NCI-H69 (cell line): ENCODE measurements at regions not wholly inside any gene's neighbourhood (a gene's known extent, or its start where the extent isn't known, plus 50 kb on each side); places are given as distances from the start of the nearest gene placed in this dataset.

ENCODE experiments used
- DNase-seq: peaks from one replicate; lab custom pipeline; 2025; lab: John Stamatoyannopoulos, UW

DNA sequence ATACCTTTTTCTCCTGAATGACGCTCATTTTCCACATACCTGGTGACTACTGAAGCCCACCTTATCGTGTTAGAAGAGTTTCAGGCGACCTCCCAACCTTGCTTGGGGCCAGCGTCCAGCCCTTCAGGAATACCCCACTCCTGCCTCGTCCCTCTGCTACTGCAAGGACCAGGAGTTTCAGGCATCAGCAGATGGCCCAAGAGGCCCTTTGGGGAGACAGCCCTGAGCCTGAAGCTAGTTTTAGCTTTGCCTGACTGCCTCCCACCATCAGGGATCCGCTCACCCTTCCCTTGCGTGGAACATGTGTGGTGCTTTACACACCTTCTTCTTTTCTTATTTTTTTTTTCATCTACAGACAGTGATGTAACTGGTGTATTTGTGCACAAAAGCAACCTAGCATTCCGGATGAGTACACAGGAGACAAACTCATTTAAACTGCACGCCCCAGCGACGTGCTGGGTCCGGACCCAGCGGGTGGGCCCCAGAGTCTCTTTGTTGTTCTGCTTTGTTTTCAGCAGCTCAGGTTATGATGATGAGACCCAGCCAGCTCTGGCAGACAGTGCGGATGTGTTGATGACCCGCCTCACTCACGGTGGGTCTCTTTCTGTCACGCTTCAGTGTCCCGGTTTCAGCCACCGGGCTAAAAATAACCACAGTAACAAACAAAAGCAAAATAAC, 242.4 kb downstream of the C16orf95 start:
- DNase-seq: no peak

DNA sequence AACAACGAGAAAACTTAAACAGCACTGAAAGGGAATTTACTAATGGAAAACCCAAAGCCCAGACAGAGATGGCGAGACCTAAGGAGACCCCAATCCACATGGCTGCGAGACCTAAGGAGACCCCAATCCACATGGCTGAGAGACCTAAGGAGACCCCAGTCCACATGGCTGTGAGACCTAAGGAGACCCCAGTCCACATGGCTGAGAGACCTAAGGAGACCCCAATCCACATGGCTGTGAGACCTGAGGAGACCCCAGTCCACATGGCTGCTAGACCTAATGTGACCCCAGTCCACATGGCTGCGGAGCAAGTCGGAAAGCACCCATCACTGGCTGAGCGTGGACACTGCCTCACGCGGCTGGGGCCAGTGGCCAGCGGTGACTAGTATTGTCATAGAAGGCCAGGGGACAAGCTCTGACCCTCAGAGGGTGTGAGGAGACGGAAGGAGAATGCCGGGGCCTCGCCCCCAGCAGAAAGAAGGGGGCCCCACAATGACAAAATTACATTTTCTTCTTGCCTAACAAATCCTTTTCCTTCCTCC, 241.8 kb downstream of the C16orf95 start:
- DNase-seq: no peak

DNA sequence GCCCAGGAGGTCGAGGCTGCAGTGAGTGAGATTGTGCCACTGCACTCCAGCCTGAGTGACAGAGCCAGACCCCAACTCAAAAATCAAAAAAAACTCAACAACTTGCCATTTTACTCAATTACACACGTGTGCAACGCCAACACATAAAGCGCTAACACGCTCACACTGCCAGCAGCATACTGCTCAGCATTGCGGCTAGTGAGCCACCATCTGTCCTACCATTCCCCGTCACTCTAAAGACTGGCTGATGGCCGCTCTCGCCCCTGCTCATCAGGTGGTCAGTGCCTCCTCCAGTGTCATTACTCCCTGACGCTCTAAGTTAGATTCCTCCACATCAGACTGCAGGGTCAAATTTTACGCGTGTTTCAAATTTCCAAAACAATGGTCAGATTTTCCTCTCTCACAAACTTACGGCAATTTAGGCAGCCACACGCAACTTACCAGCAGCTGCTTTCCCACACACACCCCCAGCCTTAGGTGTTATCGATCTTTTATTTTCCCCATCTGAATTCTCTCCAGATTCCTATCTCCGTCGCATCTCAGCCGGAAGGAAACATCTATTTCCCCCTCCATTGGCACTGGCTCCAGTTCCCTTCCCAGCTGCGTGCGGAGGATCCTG, 240.8 kb downstream of the C16orf95 start:
- DNase-seq: no peak

DNA sequence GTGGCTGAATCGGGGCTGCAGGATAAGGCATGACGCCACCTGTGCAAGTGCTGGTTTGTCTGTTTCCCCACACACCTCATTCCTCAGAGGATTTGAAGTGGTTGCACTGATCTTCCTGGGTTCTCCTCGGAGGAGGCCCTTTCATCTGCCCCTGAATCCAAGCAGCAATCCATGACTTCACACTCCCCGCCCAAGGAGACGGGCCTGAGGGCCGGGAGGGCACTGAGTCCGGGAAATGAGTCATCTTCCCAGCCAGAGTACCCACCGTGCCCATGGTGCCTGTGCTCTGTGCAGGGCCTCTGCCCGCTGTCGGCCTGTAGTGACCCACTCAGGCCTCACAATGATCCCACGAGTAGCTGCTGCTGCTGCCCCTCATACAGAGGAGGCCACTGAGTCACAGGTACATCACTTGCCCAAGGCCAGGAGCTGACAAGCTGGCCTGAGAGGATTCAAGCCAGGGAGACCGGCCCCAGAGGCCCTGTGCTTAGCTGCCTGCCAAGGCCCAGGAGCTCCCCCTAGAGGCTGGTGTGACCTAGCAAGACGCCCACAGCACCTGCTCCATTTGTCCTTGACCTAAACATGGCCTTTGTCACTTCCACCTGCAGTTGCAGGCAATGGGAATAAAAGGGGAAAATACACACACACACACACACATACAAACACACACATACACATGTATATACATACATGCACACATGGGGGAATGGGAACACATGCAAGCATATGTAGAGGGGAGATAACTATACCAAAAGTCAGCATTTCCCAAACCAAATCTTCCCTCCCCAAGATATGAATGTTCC, 240.0 kb downstream of the C16orf95 start:
- peak; percentile 20 for DNase-seq

- no peak for DNase-seq
These were observed 239.5 kb downstream of the C16orf95 start for GRCh38 chr16:87077750-87078127.

DNA sequence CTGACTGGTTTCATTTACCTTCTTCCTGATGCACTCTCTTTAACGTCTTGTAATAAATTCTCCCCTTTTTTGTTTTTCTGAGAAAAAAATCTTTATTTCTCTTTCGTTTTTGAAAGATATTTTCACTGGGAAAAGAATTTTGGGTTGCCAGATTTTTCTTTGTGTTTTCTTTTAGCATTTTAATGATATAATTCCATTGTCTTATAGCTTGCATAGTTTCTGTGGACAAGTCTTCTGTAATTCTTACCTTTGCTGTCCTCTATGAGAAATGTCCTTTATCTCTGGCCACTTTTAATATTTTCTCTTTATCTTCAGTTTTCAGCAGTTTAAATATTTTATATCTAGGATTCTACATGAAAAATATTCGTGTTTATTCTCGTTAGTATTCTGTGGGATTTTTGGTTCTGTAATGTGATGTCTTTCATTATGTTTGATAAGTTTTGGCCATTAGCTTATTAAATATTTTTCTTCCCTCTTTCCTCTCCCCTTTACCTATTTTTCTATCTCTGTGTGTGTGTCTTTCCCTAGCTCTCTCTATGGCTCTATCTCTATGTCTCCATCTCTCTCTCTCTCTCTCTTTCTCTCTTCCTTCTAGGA, 236.5 kb downstream of the C16orf95 start:
- no peak for DNase-seq

- no peak for DNase-seq
These were observed 231.8 kb downstream of the C16orf95 start for GRCh38 chr16:87085441-87085840.

- DNase-seq: no peak
These were observed 231.0 kb downstream of the C16orf95 start for GRCh38 chr16:87086156-87086555.

GRCh38 chr16:87086575-87086974, 230.6 kb downstream of the C16orf95 start:
- DNase-seq: no peak

GRCh38 chr16:87092958-87093357, 224.2 kb downstream of the C16orf95 start:
- no peak for DNase-seq

- no peak for DNase-seq
These were observed 223.2 kb downstream of the C16orf95 start for GRCh38 chr16:87093804-87094555.

DNA sequence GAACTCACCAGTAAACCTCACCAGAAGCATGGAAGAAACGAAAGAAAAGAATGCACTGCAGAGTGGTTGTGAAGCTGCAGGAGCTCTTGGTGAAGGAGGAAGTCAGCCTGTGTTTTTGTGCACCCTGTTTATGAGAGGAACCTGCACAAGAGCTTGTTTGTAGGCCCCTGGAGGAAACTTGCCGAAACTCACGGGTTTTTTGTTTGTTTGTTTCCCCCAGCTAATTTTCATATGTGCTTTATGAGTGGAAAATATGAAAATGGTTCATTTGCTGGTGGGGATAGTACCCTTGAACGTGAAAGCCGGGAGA, 222.7 kb downstream of the C16orf95 start:
- DNase-seq: no peak

- DNase-seq: no peak
These were observed 221.9 kb downstream of the C16orf95 start for GRCh38 chr16:87095271-87095670.

GRCh38 chr16:87096746-87097333, 220.4 kb downstream of the C16orf95 start:
- DNase-seq: no peak

DNA sequence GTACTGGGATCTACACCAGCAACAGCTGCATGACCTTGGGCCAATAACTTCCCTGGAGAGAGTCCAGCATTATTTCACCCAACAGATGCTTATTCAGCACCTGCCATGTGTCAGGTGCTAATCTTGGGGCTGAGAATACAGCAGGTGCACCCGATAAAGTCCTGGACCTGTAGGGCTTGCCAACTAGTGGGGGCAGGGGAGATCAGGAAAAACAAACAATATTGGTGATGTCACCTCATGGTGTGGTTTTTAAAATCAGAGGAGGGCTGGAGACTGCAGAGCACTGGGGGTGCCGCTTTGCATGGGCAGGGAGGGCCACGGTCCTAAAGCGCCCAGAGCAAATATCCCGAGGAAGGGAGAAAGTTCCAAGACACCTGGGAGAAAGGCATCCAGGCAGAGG, 218.8 kb downstream of the C16orf95 start:
- DNase-seq: no peak

DNA sequence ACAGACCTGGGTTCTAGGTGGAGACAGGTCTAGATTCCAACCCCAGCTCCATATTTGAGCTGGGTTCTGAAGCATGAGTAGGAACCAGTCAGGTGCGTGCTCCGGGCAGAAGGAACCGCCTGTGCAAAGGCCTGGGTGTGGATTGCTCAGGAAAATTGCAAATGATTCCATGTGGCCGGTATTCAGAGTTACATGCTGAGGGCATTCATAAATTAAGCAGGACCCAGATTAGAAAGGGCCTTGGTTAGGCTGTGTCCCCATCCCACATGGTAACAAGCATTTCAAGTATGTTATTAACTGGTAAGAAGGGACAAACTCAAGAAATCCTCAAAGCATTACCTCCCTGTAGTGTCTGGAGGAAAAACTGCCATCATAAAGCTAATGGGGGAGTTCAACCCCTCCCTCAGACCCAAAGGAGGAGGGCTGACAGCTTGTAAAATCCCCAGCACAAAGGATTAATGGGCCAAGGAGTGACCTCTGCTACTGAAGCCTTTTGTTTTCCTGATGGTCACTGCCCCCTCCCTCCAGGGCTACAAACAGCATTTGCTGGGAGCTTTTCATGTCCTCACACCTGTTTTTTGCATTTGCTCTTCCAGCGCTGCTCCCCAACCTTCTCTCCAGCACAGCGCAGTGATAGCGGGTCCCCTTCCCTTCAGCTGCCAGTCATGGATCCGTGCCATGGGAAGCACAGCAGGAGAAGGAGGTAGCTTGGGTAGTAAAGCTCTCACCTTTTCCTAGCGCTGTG, 218.0 kb downstream of the C16orf95 start:
- DNase-seq: no peak

DNA sequence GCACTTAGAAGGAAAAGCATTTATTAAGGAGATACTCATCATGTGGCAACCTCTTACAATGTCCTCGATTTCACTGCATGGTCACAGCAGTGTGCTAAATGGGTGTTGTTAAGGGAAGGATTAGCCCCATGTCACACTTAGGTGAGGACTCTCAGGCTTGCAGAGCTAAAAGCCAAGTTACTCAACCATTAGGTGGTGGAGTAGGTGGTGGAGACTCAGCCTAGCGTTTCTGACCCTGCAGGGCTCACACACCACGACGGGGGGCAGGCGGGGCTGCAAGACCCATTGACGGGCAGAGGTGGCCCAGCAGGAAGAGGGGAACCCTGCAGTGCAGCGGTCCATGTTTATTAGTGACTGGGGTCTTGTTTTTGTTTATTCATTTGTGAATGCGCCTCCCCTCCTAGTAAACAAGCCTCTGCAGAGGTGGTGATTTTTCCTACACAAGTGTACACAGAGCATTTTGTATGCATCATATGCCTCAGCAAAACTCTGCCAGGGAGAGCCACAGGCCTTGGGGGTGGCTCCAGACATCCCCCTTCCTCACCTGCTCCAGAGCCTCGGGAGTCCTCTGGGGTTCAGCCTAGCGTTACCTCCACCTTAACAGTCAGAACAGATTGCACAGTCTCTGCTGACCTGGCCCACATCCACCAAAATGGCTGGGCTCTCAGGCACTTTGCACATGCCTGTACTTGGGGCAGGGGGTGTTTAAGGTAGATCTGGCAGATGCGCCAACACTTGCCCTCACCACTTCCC, 216.7 kb downstream of the C16orf95 start:
- DNase-seq: no peak

GRCh38 chr16:87101903-87102302, 215.3 kb downstream of the C16orf95 start:
- DNase-seq: no peak

GRCh38 chr16:87107201-87107600, 210.0 kb downstream of the C16orf95 start:
- DNase-seq: no peak

- DNase-seq: no peak
These were observed 208.9 kb downstream of the C16orf95 start for GRCh38 chr16:87108278-87108677.
